ENCODE measurements at regions not wholly inside any gene's neighbourhood (a gene's known extent, or its start where the extent isn't known, plus 50 kb on each side); places are given as distances from the start of the nearest gene placed in this dataset.

DNA sequence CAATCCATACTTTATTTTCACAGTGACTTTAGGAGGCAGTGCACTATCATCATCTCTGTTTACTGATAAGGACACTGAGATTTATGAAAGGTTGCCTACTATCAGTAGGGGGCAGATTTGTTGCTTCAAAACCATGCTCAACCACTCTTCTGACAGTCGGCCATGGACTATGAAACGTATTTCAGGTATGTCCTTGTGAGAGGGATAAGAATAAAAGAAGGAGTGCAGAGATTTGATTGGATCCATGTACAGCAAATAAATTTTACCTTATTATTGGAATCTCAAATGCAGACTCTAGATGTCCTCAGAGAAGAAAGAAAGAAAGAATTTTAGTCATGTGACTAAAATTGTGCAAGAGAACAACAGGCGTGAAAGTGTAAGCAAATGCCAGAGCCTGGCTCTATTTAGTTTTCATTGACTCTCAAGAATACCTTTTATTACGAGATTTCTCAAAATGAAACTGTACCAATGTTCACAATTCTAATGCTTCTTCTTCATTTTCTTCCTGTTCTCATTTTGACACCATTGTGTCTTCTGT is 296.6 kb upstream of the RASA1 start:
- TF ChIP-seq EZH2phosphoT487 (conservative IDR thresholded peaks at IDR 0.05; ENCODE audit: low read length), result no peak
- TF ChIP-seq CTCF (IDR thresholded peaks at IDR 0.05; ENCODE audit: insufficient read depth, low read length, poor library complexity, severe bottlenecking), result peak; percentile 21
- no peaks in the 10 kb centered on the region for H3K27me3 ChIP-seq (ENCODE audit: low read length)
- no peak overlapping the region for H3K9ac ChIP-seq (ENCODE audit: low read length)
- no peak overlapping the region for H3K27ac ChIP-seq (ENCODE audit: low read depth, low read length)
- no peaks in the 10 kb centered on the region for H3K36me3 ChIP-seq (ENCODE audit: low read length)
- no peaks in the 10 kb centered on the region for H4K20me1 ChIP-seq (ENCODE audit: low read depth, low read length)
- H3K79me2 ChIP-seq (ENCODE audit: insufficient read depth, low read length), result no peaks in the 10 kb centered on the region
- H3K4me2 ChIP-seq (ENCODE audit: low read depth, low read length, poor library complexity, severe bottlenecking), result peak overlapping the region; percentile 9
- no peaks in the 10 kb centered on the region for H3F3A ChIP-seq (ENCODE audit: insufficient read depth)
- no peaks in the 10 kb centered on the region for H3K9me3 ChIP-seq (ENCODE audit: insufficient read depth, low read length)
- H2AFZ ChIP-seq (ENCODE audit: low read depth, low read length, severe bottlenecking), result no peak overlapping the region
- H3K4me3 ChIP-seq (ENCODE audit: insufficient read depth, low read length, poor library complexity, severe bottlenecking), result no peak overlapping the region
- no peaks in the 10 kb centered on the region for H3K9me2 ChIP-seq (replicated peaks; ENCODE audit: insufficient read depth, low read length)

GRCh38 chr5:86974955-86975354 is 292.7 kb upstream of the RASA1 start:
- TF ChIP-seq EZH2phosphoT487 (conservative IDR thresholded peaks at IDR 0.05; ENCODE audit: low read length), result no peak
- no peak for TF ChIP-seq CTCF (IDR thresholded peaks at IDR 0.05; ENCODE audit: insufficient read depth, low read length, poor library complexity, severe bottlenecking)
- Histone ChIP-seq H2AFZ (ENCODE audit: low read depth, low read length, severe bottlenecking) (no peak overlapping the region), H3K79me2 (ENCODE audit: insufficient read depth, low read length) (no peaks in the 10 kb centered on the region), H4K20me1 (ENCODE audit: low read depth, low read length) (no peaks in the 10 kb centered on the region), H3F3A (ENCODE audit: insufficient read depth) (no peaks in the 10 kb centered on the region), H3K27me3 (ENCODE audit: low read length) (no peaks in the 10 kb centered on the region), H3K4me2 (ENCODE audit: low read depth, low read length, poor library complexity, severe bottlenecking) (no peak overlapping the region), H3K9ac (ENCODE audit: low read length) (no peak overlapping the region), H3K9me2 (replicated peaks; ENCODE audit: insufficient read depth, low read length) (no peaks in the 10 kb centered on the region), H3K36me3 (ENCODE audit: low read length) (no peaks in the 10 kb centered on the region), H3K9me3 (ENCODE audit: insufficient read depth, low read length) (no peaks in the 10 kb centered on the region), H3K27ac (ENCODE audit: low read depth, low read length) (no peak overlapping the region), H3K4me3 (ENCODE audit: insufficient read depth, low read length, poor library complexity, severe bottlenecking) (no peak overlapping the region)

DNA sequence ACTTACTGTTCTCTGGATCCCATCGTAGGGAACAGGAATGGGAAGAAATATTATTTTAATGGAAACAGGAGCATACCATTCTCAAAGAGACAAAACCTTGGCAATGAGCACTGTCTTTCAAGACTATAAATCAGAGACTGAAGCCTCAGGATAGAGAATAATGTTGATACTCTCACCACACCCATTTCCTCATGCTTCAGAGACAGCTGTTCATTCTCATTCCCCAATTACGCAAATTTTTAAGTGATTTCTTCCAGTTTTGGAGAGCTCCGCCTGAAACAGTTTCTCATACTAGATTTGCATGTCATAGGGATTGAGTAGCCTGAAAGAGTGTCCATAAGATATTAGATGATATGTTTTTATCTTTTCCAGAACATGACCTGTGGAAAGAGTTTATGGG is 290.5 kb upstream of the RASA1 start:
- Histone ChIP-seq H3K79me2 (ENCODE audit: insufficient read depth, low read length) (no peaks in the 10 kb centered on the region), H3K4me3 (ENCODE audit: insufficient read depth, low read length, poor library complexity, severe bottlenecking) (no peak overlapping the region), H3K9me3 (ENCODE audit: insufficient read depth, low read length) (no peaks in the 10 kb centered on the region), H3F3A (ENCODE audit: insufficient read depth) (no peaks in the 10 kb centered on the region), H3K4me2 (ENCODE audit: low read depth, low read length, poor library complexity, severe bottlenecking) (no peak overlapping the region), H2AFZ (ENCODE audit: low read depth, low read length, severe bottlenecking) (no peak overlapping the region), H3K27ac (ENCODE audit: low read depth, low read length) (no peak overlapping the region), H4K20me1 (ENCODE audit: low read depth, low read length) (no peaks in the 10 kb centered on the region), H3K9ac (ENCODE audit: low read length) (no peak overlapping the region), H3K9me2 (replicated peaks; ENCODE audit: insufficient read depth, low read length) (no peaks in the 10 kb centered on the region), H3K27me3 (ENCODE audit: low read length) (no peaks in the 10 kb centered on the region), H3K36me3 (ENCODE audit: low read length) (no peaks in the 10 kb centered on the region)
- TF ChIP-seq EZH2phosphoT487 (conservative IDR thresholded peaks at IDR 0.05; ENCODE audit: low read length) (no peak), CTCF (IDR thresholded peaks at IDR 0.05; ENCODE audit: insufficient read depth, low read length, poor library complexity, severe bottlenecking) (no peak)
